ENCODE measurements at regions not wholly inside any gene's neighbourhood (a gene's known extent, or its start where the extent isn't known, plus 50 kb on each side); places are given as distances from the start of the nearest gene placed in this dataset.

DNA sequence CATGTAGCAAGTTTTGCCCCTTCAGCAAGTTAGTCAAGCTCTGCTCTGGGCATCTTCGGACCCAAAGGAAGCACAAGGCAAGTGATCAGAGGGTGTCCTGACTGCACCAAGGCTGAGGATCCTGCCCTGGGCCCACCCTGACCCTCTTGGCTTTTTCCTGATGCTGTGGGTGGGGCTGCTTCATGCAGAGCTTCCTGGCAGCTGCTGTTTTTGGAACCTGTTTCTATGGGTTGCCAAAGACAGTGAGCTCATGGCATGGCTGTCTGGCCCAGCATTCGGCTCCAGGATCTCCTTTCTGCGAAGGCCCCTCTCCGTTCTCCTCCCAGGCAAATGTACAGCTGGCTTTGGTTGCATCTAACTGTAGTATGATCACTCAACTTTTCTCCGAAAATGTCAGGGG lies 497.9 kb downstream of the ARHGEF28 start:
- 76 to 95% (median 89%) methylated on average over 5 of the region's 5 CpGs for WGBS, 3 donors
- no peaks in the 10 kb centered on the region for H3K36me3 ChIP-seq
- H3K4me3 ChIP-seq, result no peak overlapping the region
- no peaks in the 10 kb centered on the region for H3K27me3 ChIP-seq
- DNase-seq, result no peak
- TF ChIP-seq, protein P1, sequence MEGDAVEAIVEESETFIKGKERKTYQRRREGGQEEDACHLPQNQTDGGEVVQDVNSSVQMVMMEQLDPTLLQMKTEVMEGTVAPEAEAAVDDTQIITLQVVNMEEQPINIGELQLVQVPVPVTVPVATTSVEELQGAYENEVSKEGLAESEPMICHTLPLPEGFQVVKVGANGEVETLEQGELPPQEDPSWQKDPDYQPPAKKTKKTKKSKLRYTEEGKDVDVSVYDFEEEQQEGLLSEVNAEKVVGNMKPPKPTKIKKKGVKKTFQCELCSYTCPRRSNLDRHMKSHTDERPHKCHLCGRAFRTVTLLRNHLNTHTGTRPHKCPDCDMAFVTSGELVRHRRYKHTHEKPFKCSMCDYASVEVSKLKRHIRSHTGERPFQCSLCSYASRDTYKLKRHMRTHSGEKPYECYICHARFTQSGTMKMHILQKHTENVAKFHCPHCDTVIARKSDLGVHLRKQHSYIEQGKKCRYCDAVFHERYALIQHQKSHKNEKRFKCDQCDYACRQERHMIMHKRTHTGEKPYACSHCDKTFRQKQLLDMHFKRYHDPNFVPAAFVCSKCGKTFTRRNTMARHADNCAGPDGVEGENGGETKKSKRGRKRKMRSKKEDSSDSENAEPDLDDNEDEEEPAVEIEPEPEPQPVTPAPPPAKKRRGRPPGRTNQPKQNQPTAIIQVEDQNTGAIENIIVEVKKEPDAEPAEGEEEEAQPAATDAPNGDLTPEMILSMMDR (IDR thresholded peaks at IDR 0.05), result no peak
- TF ChIP-seq EP300 (IDR thresholded peaks at IDR 0.05) (no peak), POLR2A (IDR thresholded peaks at IDR 0.05) (no peak)
- intact Hi-C loops (cut with DNase I), result no loop called here
- no peaks in the 10 kb centered on the region for H3K9me3 ChIP-seq
- peaks cover 8% of the 10 kb centered on the region for H3K4me1 ChIP-seq (ENCODE audit: insufficient read depth)
- no peak overlapping the region for H3K27ac ChIP-seq

DNA sequence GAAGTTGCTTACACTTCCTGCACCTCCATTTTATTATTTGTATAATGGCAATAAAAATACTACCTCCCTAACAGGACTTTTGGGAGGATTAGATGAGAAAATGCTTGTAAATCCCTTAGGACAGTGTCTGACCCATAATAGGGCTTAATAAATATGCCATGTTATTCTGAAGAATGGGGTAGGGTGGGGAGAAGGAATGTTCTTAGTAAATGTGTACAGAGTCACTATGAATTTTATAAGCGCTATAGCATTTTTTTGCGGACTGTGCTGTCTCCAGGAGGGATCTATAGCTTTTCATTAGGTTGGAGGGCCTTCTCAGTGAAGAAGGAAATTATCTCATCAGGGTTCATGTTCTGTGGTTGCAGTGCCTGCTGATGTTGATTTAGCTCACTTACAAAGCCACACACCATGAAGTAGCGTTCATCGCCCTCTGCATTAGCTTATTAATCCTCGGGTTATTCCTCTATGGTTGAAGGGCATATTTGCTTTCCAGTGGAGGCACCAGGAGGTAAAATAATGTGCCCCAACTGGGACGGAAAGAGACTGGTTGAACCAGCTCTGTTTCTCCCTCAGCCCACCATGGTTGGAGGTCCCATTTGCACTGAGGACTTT lies 497.1 kb downstream of the ARHGEF28 start:
- no peaks in the 10 kb centered on the region for H3K27me3 ChIP-seq
- TF ChIP-seq POLR2A (IDR thresholded peaks at IDR 0.05), result no peak
- TF ChIP-seq EP300 (IDR thresholded peaks at IDR 0.05), result no peak
- TF ChIP-seq, protein P1 (IDR thresholded peaks at IDR 0.05), result no peak
- DNase-seq, result no peak
- intact Hi-C loops (cut with DNase I), result no loop called here
- no peak overlapping the region for H3K4me3 ChIP-seq
- WGBS, 3 donors, result 87 to 90% (median 89%) methylated on average over 6 of the region's 6 CpGs
- peak overlapping the region in 1 of 2 donors; percentile 5 for H3K27ac ChIP-seq
- no peaks in the 10 kb centered on the region for H3K9me3 ChIP-seq
- H3K4me1 ChIP-seq (ENCODE audit: insufficient read depth), result peaks cover 8% of the 10 kb centered on the region
- no peaks in the 10 kb centered on the region for H3K36me3 ChIP-seq

DNA sequence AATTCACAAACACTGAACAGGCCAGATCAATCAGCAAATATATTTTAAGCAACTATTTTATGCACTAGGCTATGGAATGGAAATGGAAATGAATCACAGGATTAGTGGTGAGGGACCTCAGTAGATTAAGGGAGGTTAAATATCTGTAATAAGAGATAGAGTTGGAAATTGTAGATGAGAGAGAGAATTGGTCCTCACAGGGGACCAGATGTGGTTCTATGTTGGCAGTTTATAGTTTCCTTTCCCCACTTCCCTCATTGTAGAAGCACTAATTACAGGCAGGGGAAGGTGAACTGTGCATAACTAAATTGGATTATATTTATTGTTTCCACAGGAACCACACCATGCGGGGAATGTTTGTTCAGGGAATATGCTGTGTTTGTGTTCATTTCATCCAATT lies 496.2 kb downstream of the ARHGEF28 start:
- intact Hi-C loops (cut with DNase I), result no loop called here
- no peak for DNase-seq
- no peaks in the 10 kb centered on the region for H3K27me3 ChIP-seq
- peaks cover 2% of the 10 kb centered on the region for H3K4me1 ChIP-seq (ENCODE audit: insufficient read depth)
- no peaks in the 10 kb centered on the region for H3K36me3 ChIP-seq
- no peak overlapping the region for H3K27ac ChIP-seq
- 21 to 54% (median 34%) methylated on average over 1 of the region's 1 CpG for WGBS, 3 donors
- H3K9me3 ChIP-seq, result no peaks in the 10 kb centered on the region
- TF ChIP-seq EP300 (IDR thresholded peaks at IDR 0.05), result no peak
- TF ChIP-seq POLR2A (IDR thresholded peaks at IDR 0.05), result no peak
- TF ChIP-seq, protein P1 (IDR thresholded peaks at IDR 0.05), result no peak
- no peak overlapping the region for H3K4me3 ChIP-seq

DNA sequence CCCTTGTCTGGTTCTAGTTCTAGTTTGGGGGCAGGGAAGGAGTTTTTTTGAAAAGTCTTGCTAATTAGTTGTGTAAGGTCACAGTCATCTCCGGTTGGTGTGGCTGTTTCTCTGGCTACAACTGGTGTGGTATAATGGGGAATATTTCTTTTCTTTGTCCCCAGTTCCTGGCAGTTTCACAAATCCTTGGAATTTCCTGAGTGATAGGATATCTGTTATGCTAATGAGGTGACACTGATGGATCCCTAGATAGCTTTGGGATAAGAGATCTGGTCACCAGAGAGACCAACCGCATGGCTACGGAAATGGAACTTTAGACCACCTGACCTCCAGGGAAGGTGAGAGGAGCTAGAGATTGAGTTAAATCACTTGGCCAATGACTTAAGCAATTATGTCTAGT lies 494.6 kb downstream of the ARHGEF28 start:
- peaks cover 2% of the 10 kb centered on the region for H3K4me1 ChIP-seq (ENCODE audit: insufficient read depth)
- intact Hi-C loops (cut with DNase I), result no loop called here
- 94 to 98% (median 98%) methylated on average over 3 of the region's 3 CpGs for WGBS, 3 donors
- no peaks in the 10 kb centered on the region for H3K36me3 ChIP-seq
- no peak overlapping the region for H3K27ac ChIP-seq
- H3K9me3 ChIP-seq, result no peaks in the 10 kb centered on the region
- no peak overlapping the region for H3K4me3 ChIP-seq
- TF ChIP-seq POLR2A (IDR thresholded peaks at IDR 0.05) (no peak), EP300 (IDR thresholded peaks at IDR 0.05) (no peak)
- TF ChIP-seq, protein P1 (IDR thresholded peaks at IDR 0.05), result no peak
- H3K27me3 ChIP-seq, result no peaks in the 10 kb centered on the region
- DNase-seq, result no peak

Data from ovary (tissue), 7 donors.